ENCODE measurements at regions not wholly inside any gene's neighbourhood (a gene's known extent, or its start where the extent isn't known, plus 50 kb on each side); places are given as distances from the start of the nearest gene placed in this dataset.

GRCh38 chr6:14867802-14868201 is 378.1 kb upstream of the JARID2 start:
- no peaks in the 10 kb centered on the region for H3K27me3 ChIP-seq (ENCODE audit: insufficient read depth, low read depth, low read length)
- H4K20me1 ChIP-seq (ENCODE audit: insufficient read depth), result no peaks in the 10 kb centered on the region
- H3K4me3 ChIP-seq (ENCODE audit: low read length), result no peak overlapping the region
- H3K4me2 ChIP-seq (ENCODE audit: low read length), result no peak overlapping the region
- TF ChIP-seq TAF1 (IDR thresholded peaks at IDR 0.05; ENCODE audit: low read depth) (no peak), EP300 (conservative IDR thresholded peaks at IDR 0.05; ENCODE audit: poor library complexity, severe bottlenecking) (no peak), EZH2 (IDR thresholded peaks at IDR 0.05; ENCODE audit: borderline replicate concordance, insufficient read depth, low read length, poor library complexity, severe bottlenecking) (no peak)
- TF ChIP-seq, protein P1, sequence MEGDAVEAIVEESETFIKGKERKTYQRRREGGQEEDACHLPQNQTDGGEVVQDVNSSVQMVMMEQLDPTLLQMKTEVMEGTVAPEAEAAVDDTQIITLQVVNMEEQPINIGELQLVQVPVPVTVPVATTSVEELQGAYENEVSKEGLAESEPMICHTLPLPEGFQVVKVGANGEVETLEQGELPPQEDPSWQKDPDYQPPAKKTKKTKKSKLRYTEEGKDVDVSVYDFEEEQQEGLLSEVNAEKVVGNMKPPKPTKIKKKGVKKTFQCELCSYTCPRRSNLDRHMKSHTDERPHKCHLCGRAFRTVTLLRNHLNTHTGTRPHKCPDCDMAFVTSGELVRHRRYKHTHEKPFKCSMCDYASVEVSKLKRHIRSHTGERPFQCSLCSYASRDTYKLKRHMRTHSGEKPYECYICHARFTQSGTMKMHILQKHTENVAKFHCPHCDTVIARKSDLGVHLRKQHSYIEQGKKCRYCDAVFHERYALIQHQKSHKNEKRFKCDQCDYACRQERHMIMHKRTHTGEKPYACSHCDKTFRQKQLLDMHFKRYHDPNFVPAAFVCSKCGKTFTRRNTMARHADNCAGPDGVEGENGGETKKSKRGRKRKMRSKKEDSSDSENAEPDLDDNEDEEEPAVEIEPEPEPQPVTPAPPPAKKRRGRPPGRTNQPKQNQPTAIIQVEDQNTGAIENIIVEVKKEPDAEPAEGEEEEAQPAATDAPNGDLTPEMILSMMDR (IDR thresholded peaks at IDR 0.05; ENCODE audit: poor library complexity, severe bottlenecking), result no peak
- H3K9ac ChIP-seq (ENCODE audit: low read length), result no peak overlapping the region
- H3F3A ChIP-seq (ENCODE audit: insufficient read depth, low read length, poor library complexity, severe bottlenecking), result no peaks in the 10 kb centered on the region
- H3K9me3 ChIP-seq (ENCODE audit: low read length), result no peaks in the 10 kb centered on the region
- no peaks in the 10 kb centered on the region for H3K9me2 ChIP-seq (ENCODE audit: insufficient read depth, low read length)
- no peak overlapping the region for H3K27ac ChIP-seq (ENCODE audit: low read length)
- H2AFZ ChIP-seq (ENCODE audit: low read depth, low read length), result no peak overlapping the region
- no peaks in the 10 kb centered on the region for H3K79me2 ChIP-seq (replicated peaks; ENCODE audit: insufficient read depth, low read length)
- H3K36me3 ChIP-seq (ENCODE audit: insufficient read depth, low read length), result no peaks in the 10 kb centered on the region

- Histone ChIP-seq H3K27ac (ENCODE audit: low read length) (no peak overlapping the region), H4K20me1 (ENCODE audit: insufficient read depth) (no peaks in the 10 kb centered on the region), H3K36me3 (ENCODE audit: insufficient read depth, low read length) (no peaks in the 10 kb centered on the region), H3K9me3 (ENCODE audit: low read length) (no peaks in the 10 kb centered on the region), H3K4me2 (ENCODE audit: low read length) (no peak overlapping the region), H3K9me2 (ENCODE audit: insufficient read depth, low read length) (no peaks in the 10 kb centered on the region), H3K27me3 (ENCODE audit: insufficient read depth, low read depth, low read length) (no peaks in the 10 kb centered on the region), H3K4me3 (ENCODE audit: low read length) (no peak overlapping the region), H2AFZ (ENCODE audit: low read depth, low read length) (no peak overlapping the region), H3F3A (ENCODE audit: insufficient read depth, low read length, poor library complexity, severe bottlenecking) (no peaks in the 10 kb centered on the region), H3K9ac (ENCODE audit: low read length) (no peak overlapping the region), H3K79me2 (replicated peaks; ENCODE audit: insufficient read depth, low read length) (no peaks in the 10 kb centered on the region)
- TF ChIP-seq POLR2AphosphoS5 (IDR thresholded peaks at IDR 0.05) (peak; percentile 33), EZH2 (IDR thresholded peaks at IDR 0.05; ENCODE audit: borderline replicate concordance, insufficient read depth, low read length, poor library complexity, severe bottlenecking) (no peak), SMC3 (conservative IDR thresholded peaks at IDR 0.05; ENCODE audit: poor library complexity) (no peak), RAD21 (conservative IDR thresholded peaks at IDR 0.05) (no peak), MXI1 (conservative IDR thresholded peaks at IDR 0.05; ENCODE audit: poor library complexity, severe bottlenecking) (no peak), TAF1 (IDR thresholded peaks at IDR 0.05; ENCODE audit: low read depth) (no peak)
Measured at GRCh38 chr6:14871221-14871620, 374.6 kb upstream of the JARID2 start.

DNA sequence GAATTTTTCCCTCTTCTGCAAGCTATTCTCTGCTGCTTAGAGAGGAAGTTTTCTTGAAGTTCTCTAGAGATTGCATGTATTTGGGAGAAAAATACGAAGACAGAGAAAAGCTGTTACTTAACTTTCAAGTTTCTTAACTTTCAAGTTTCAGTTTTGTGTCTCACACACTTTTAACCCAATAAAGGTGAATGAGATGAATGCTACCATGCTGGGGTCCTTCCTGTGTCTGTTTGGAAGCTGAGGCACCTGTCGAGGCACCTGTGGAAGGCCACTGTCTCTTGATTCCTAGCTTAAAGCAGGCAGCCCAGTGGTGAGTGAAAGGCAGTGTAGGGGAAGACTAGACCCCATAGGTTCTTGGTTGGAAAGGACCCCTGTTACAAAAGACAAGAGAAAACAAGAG is 372.8 kb upstream of the JARID2 start:
- H3K27me3 ChIP-seq (ENCODE audit: insufficient read depth, low read depth, low read length), result no peaks in the 10 kb centered on the region
- H2AFZ ChIP-seq (ENCODE audit: low read depth, low read length), result no peak overlapping the region
- TF ChIP-seq EP300 (conservative IDR thresholded peaks at IDR 0.05; ENCODE audit: poor library complexity, severe bottlenecking) (no peak), SMC3 (conservative IDR thresholded peaks at IDR 0.05; ENCODE audit: poor library complexity) (no peak), REST (IDR thresholded peaks at IDR 0.05; ENCODE audit: borderline replicate concordance) (no peak), MXI1 (conservative IDR thresholded peaks at IDR 0.05; ENCODE audit: poor library complexity, severe bottlenecking) (no peak), TAF1 (IDR thresholded peaks at IDR 0.05; ENCODE audit: low read depth) (no peak), RAD21 (conservative IDR thresholded peaks at IDR 0.05) (no peak), EZH2 (IDR thresholded peaks at IDR 0.05; ENCODE audit: borderline replicate concordance, insufficient read depth, low read length, poor library complexity, severe bottlenecking) (no peak), POLR2AphosphoS5 (IDR thresholded peaks at IDR 0.05) (no peak)
- TF ChIP-seq, protein P1 (IDR thresholded peaks at IDR 0.05; ENCODE audit: poor library complexity, severe bottlenecking), result no peak
- H3K4me3 ChIP-seq (ENCODE audit: low read length), result no peak overlapping the region
- no peaks in the 10 kb centered on the region for H3F3A ChIP-seq (ENCODE audit: insufficient read depth, low read length, poor library complexity, severe bottlenecking)
- H3K9ac ChIP-seq (ENCODE audit: low read length), result no peak overlapping the region
- no peak overlapping the region for H3K27ac ChIP-seq (ENCODE audit: low read length)
- no peaks in the 10 kb centered on the region for H3K79me2 ChIP-seq (replicated peaks; ENCODE audit: insufficient read depth, low read length)
- no peaks in the 10 kb centered on the region for H3K36me3 ChIP-seq (ENCODE audit: insufficient read depth, low read length)
- H3K9me2 ChIP-seq (ENCODE audit: insufficient read depth, low read length), result no peaks in the 10 kb centered on the region
- no peak overlapping the region for H3K4me2 ChIP-seq (ENCODE audit: low read length)
- no peaks in the 10 kb centered on the region for H4K20me1 ChIP-seq (ENCODE audit: insufficient read depth)
- H3K9me3 ChIP-seq (ENCODE audit: low read length), result no peaks in the 10 kb centered on the region
